ENCODE measurements at regions not wholly inside any gene's neighbourhood (a gene's known extent, or its start where the extent isn't known, plus 50 kb on each side); places are given as distances from the start of the nearest gene placed in this dataset.

GRCh38 chr13:37486171-37486681, 112.3 kb downstream of the POSTN start:
- Mint-ChIP-seq H3K27ac (no peak overlapping the region), H3K9me3 (peaks cover 8 to 15% of the 10 kb centered on the region in 2 donors), H3K27me3 (ENCODE audit: low read depth in 2 of 2) (no peaks in the 10 kb centered on the region), H3K4me3 (no peak overlapping the region), H3K36me3 (peaks cover 6% of the 10 kb centered on the region), H3K4me1 (no peaks in the 10 kb centered on the region)
- no peak for TF ChIP-seq CTCF (IDR thresholded peaks at IDR 0.05)
- no peak for DNase-seq
- no peaks in the 10 kb centered on the region for H3K9me3 ChIP-seq (ENCODE audit: control insufficient read depth, insufficient read depth, low read length)
- H3K27ac ChIP-seq (ENCODE audit: low read length), result no peak overlapping the region
- no peaks in the 10 kb centered on the region for H3K27me3 ChIP-seq (ENCODE audit: control insufficient read depth, insufficient read depth, low read length)
- no peak overlapping the region for H3K4me3 ChIP-seq (ENCODE audit: low read length)
- no peaks in the 10 kb centered on the region for H3K36me3 ChIP-seq (ENCODE audit: control insufficient read depth, insufficient read depth, low read length)
- H3K4me1 ChIP-seq (ENCODE audit: control insufficient read depth, insufficient read depth, low read length), result no peaks in the 10 kb centered on the region
- intact Hi-C loops (cut with micrococcal nuclease), result no loop called here
- 12% methylated on average over 7 of the region's 7 CpGs for WGBS (ENCODE audit: insufficient coverage)
- ATAC-seq, result no peak

- Histone ChIP-seq H3K4me3 (ENCODE audit: low read length) (no peak overlapping the region), H3K27me3 (ENCODE audit: control insufficient read depth, insufficient read depth, low read length) (no peaks in the 10 kb centered on the region), H3K9me3 (ENCODE audit: control insufficient read depth, insufficient read depth, low read length) (peaks cover 3% of the 10 kb centered on the region), H3K36me3 (ENCODE audit: control insufficient read depth, insufficient read depth, low read length) (no peaks in the 10 kb centered on the region), H3K4me1 (ENCODE audit: control insufficient read depth, insufficient read depth, low read length) (no peaks in the 10 kb centered on the region), H3K27ac (ENCODE audit: low read length) (no peak overlapping the region)
- intact Hi-C loops (cut with micrococcal nuclease), result no loop called here
- no peak for DNase-seq
- Mint-ChIP-seq H3K9me3 (peaks cover 7 to 15% of the 10 kb centered on the region in 2 donors), H3K27ac (no peak overlapping the region), H3K4me1 (no peaks in the 10 kb centered on the region), H3K27me3 (ENCODE audit: low read depth in 2 of 2) (no peaks in the 10 kb centered on the region), H3K4me3 (no peak overlapping the region), H3K36me3 (peaks cover 6% of the 10 kb centered on the region)
- no peak for ATAC-seq
- TF ChIP-seq CTCF (IDR thresholded peaks at IDR 0.05), result no peak
Measured at GRCh38 chr13:37485756-37486155, 112.8 kb downstream of the POSTN start.

- no peaks in the 10 kb centered on the region for H3K36me3 ChIP-seq (ENCODE audit: control insufficient read depth, insufficient read depth, low read length)
- Mint-ChIP-seq H3K4me1 (no peaks in the 10 kb centered on the region), H3K27ac (no peak overlapping the region), H3K4me3 (no peak overlapping the region), H3K36me3 (peaks cover 8% of the 10 kb centered on the region), H3K27me3 (ENCODE audit: low read depth in 2 of 2) (no peaks in the 10 kb centered on the region), H3K9me3 (peaks cover 8 to 19% of the 10 kb centered on the region in 2 donors)
- ATAC-seq, result no peak
- WGBS (ENCODE audit: insufficient coverage), result 88% methylated on average over 2 of the region's 2 CpGs
- no peaks in the 10 kb centered on the region for H3K4me1 ChIP-seq (ENCODE audit: control insufficient read depth, insufficient read depth, low read length)
- intact Hi-C loops (cut with micrococcal nuclease), result no loop called here
- H3K27me3 ChIP-seq (ENCODE audit: control insufficient read depth, insufficient read depth, low read length), result no peaks in the 10 kb centered on the region
- no peak overlapping the region for H3K27ac ChIP-seq (ENCODE audit: low read length)
- TF ChIP-seq CTCF (IDR thresholded peaks at IDR 0.05), result no peak
- peaks cover 3% of the 10 kb centered on the region for H3K9me3 ChIP-seq (ENCODE audit: control insufficient read depth, insufficient read depth, low read length)
- no peak for DNase-seq
- no peak overlapping the region for H3K4me3 ChIP-seq (ENCODE audit: low read length)
Measured at GRCh38 chr13:37484056-37484455, 114.5 kb downstream of the POSTN start.

GRCh38 chr13:37482331-37482730, 116.2 kb downstream of the POSTN start:
- WGBS (ENCODE audit: insufficient coverage), result 86% methylated on average over 1 of the region's 2 CpGs
- Mint-ChIP-seq H3K4me1 (no peaks in the 10 kb centered on the region), H3K27me3 (ENCODE audit: low read depth in 2 of 2) (no peaks in the 10 kb centered on the region), H3K9me3 (peaks cover 9 to 12% of the 10 kb centered on the region in 2 donors), H3K4me3 (no peak overlapping the region), H3K27ac (no peak overlapping the region), H3K36me3 (peaks cover 8% of the 10 kb centered on the region)
- DNase-seq (no peak), ATAC-seq (no peak)
- Histone ChIP-seq H3K27me3 (ENCODE audit: control insufficient read depth, insufficient read depth, low read length) (no peaks in the 10 kb centered on the region), H3K36me3 (ENCODE audit: control insufficient read depth, insufficient read depth, low read length) (no peaks in the 10 kb centered on the region), H3K4me3 (ENCODE audit: low read length) (no peak overlapping the region), H3K9me3 (ENCODE audit: control insufficient read depth, insufficient read depth, low read length) (peaks cover 3% of the 10 kb centered on the region), H3K27ac (ENCODE audit: low read length) (no peak overlapping the region), H3K4me1 (ENCODE audit: control insufficient read depth, insufficient read depth, low read length) (no peaks in the 10 kb centered on the region)
- TF ChIP-seq CTCF (IDR thresholded peaks at IDR 0.05), result no peak
- intact Hi-C loops (cut with micrococcal nuclease), result no loop called here
